Left lung (tissue), 4 donors: ENCODE measurements at regions not wholly inside any gene's neighbourhood (a gene's known extent, or its start where the extent isn't known, plus 50 kb on each side); places are given as distances from the start of the nearest gene placed in this dataset.
A peak's percentile ranks its signal among the peaks of the same experiment; 100 is the strongest.

Source experiments
- ATAC-seq: fragments of 200-7000 bp; cut with Tn5 transposase; one replicate; pipeline ENCODE4 v1.9.1; 2020; ENCODE audit warnings: moderate library complexity
- DNase-seq, 4 donors: peaks; one replicate each; pipeline ENCODE4 v3.0.0-alpha.2; 2013 to 2020
- H3K27ac ChIP-seq, 2 donors: fragments of 200-600 bp; sonication (generic) in 1 of 2; one replicate each; pipeline versions ENCODE4 v1.5.0 to v1.8.0; 2020 to 2021
- H3K27me3 ChIP-seq, 2 donors: fragments of 200-600 bp; sonication (generic) in 1 of 2; one replicate each; pipeline versions ENCODE4 v1.5.0 to v1.8.0; 2020 to 2021
- H3K36me3 ChIP-seq, 2 donors: fragments of 200-600 bp; sonication (generic) in 1 of 2; one replicate each; pipeline versions ENCODE4 v1.5.0 to v1.8.0; 2020 to 2021
- H3K4me1 ChIP-seq, 2 donors: fragments of 200-600 bp; one replicate each; pipeline ENCODE4 v1.8.0; 2021
- H3K4me3 ChIP-seq, 2 donors: fragments of 200-600 bp; sonication (generic) in 1 of 2; one replicate each; pipeline versions ENCODE4 v1.5.0 to v1.8.0; 2020 to 2021; ENCODE audit warnings: mild to moderate bottlenecking in 1 of 2
- H3K9me3 ChIP-seq, 2 donors: fragments of 200-600 bp; sonication (generic) in 1 of 2; one replicate each; pipeline versions ENCODE4 v1.5.0 to v1.8.0; 2020 to 2021
- CTCF ChIP-seq, 2 donors: fragments of 200-600 bp; sonication (generic) in 1 of 2; IDR thresholded peaks; one replicate each; pipeline versions ENCODE4 v1.5.0 to v1.8.0; 2021; ENCODE audit warnings: antibody characterized with exemption in 2 of 2
- intact Hi-C, 2 donors: fragments of 100-400 bp; cut with DNase I; formaldehyde crosslinking; loops; one replicate each; pipeline versions ENCODE4 v1.11.2 to v1.14.2; 2022
- donor health status: DM: no; HTN: yes; CAD: no.
- donor health status: DM: no; HTN: no; CAD: no.

- Histone ChIP-seq H3K4me3 (no peak overlapping the region), H3K27me3 (no peaks in the 10 kb centered on the region), H3K36me3 (no peaks in the 10 kb centered on the region), H3K27ac (peak overlapping the region in 1 of 2 donors; percentile 42), H3K9me3 (no peaks in the 10 kb centered on the region), H3K4me1 (peaks cover 10 to 38% of the 10 kb centered on the region in 2 donors)
- TF ChIP-seq CTCF (IDR thresholded peaks at IDR 0.05) = no peak
- peak; percentile 31 for ATAC-seq
- no peak for DNase-seq
- intact Hi-C loops = no loop called here
These were observed 246.1 kb upstream of the FN1 start for GRCh38 chr2:215681799-215682596.

DNA sequence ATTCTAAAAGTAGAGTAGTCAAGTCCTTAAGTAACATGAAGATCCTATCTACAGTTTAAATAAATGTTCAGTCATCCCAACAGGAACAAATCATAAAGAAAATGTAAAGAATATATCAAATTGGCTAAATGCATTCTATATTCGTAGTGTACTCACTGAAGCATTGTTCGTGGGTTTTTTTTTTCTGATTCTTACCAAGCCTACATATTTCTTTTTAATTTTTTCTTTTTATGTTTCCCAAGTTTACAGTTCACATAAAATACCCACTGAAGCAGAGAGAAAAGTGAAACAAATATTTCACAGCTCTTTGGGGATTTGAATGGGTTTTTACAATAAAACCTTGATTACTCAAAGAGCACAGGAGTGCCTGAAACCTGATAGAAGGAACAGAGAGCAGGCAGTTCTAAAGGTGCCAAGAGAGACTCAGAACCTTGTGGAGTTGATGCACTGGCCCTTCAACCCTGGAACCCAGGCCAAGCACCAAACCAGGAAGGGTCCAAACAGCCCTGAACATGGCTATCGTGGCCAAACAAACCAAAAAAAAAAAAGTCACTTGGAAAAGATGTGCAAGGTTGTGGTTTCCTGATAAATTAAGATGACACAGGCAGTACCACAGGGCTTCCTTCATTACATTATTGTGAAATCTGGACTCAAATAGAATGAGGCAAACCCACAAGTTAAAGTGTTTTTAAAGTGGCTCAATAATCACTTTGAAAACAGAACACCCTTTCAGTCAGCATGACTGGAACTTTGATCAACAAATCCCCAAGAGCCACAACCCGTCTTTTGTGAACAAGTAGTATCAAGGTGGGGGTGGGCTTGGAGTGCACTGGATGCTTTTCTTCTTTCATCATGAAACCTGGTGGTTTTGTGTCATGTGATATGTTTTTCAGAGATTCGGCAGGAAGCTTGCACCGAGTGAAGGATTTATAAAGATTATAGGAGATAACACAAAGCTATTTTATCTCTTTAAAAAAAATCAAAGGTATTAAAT is 245.0 kb upstream of the FN1 start:
- Histone ChIP-seq H3K27ac (peak overlapping the region; percentile 37 to 42), H3K9me3 (no peaks in the 10 kb centered on the region), H3K36me3 (no peaks in the 10 kb centered on the region), H3K27me3 (no peaks in the 10 kb centered on the region), H3K4me1 (peaks cover 10 to 39% of the 10 kb centered on the region in 2 donors), H3K4me3 (no peak overlapping the region)
- no peak for TF ChIP-seq CTCF (IDR thresholded peaks at IDR 0.05)
- ATAC-seq = peak; percentile 87
- intact Hi-C loops = no loop called here
- DNase-seq = peak in 2 of 4 donors; percentile 49 to 54

DNA sequence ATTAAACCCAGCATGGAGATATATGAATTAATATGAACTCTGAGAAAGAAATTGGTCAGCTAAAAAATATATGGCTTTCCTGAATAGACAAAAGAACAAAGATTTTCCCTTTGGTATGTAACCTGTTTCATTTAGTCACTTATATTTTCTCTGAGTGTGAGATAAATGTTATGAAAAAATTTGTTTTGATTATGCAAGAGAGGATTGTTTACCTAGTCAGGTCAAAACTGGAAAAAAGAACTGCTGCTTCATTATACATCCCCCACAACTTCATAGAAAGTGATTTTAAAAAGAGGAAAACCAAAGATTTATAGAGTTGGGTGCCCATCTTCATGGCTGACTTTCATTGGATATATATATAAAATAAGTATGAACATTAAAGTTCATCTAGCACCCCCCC is 242.2 kb upstream of the FN1 start:
- ATAC-seq (no peak), DNase-seq (no peak)
- Histone ChIP-seq H3K27me3 (no peaks in the 10 kb centered on the region), H3K27ac (no peak overlapping the region), H3K4me1 (peaks cover 10 to 38% of the 10 kb centered on the region in 2 donors), H3K9me3 (no peaks in the 10 kb centered on the region), H3K4me3 (no peak overlapping the region), H3K36me3 (no peaks in the 10 kb centered on the region)
- intact Hi-C loops = no loop called here
- no peak for TF ChIP-seq CTCF (IDR thresholded peaks at IDR 0.05)

- no peak for ATAC-seq
- intact Hi-C loops = no loop called here
- no peak for TF ChIP-seq CTCF (IDR thresholded peaks at IDR 0.05)
- H3K9me3 ChIP-seq = no peaks in the 10 kb centered on the region
- no peak overlapping the region for H3K27ac ChIP-seq
- DNase-seq = no peak
- H3K4me3 ChIP-seq = no peak overlapping the region
- no peaks in the 10 kb centered on the region for H3K27me3 ChIP-seq
- peaks cover 10 to 32% of the 10 kb centered on the region in 2 donors for H3K4me1 ChIP-seq
- H3K36me3 ChIP-seq = no peaks in the 10 kb centered on the region
These were observed 241.6 kb upstream of the FN1 start for GRCh38 chr2:215677481-215677880.

- ATAC-seq (no peak), DNase-seq (no peak)
- no peak overlapping the region for H3K4me3 ChIP-seq
- peaks cover 0 to 5% of the 10 kb centered on the region in 2 donors for H3K4me1 ChIP-seq
- H3K9me3 ChIP-seq = no peaks in the 10 kb centered on the region
- TF ChIP-seq CTCF (IDR thresholded peaks at IDR 0.05) = no peak
- H3K27me3 ChIP-seq = peaks cover 0 to 13% of the 10 kb centered on the region in 2 donors
- H3K36me3 ChIP-seq = no peaks in the 10 kb centered on the region
- no peak overlapping the region for H3K27ac ChIP-seq
- intact Hi-C loops = no loop called here
These were observed 236.5 kb upstream of the FN1 start for GRCh38 chr2:215672406-215672805.
